Mesothelial cell of epicardium (in vitro differentiated cells): ENCODE measurements at regions not wholly inside any gene's neighbourhood (a gene's known extent, or its start where the extent isn't known, plus 50 kb on each side); places are given as distances from the start of the nearest gene placed in this dataset.

Experiments used
- DNase-seq, 2 experiments: peaks; one replicate each; pipeline ENCODE4 v3.0.0; 2021; ENCODE audit warnings: low spot score in 2 of 2; ENCODE audit not compliant: unreplicated experiment in 2 of 2
- H3K27ac Mint-ChIP-seq: 2 replicates; pipeline ENCODE4 v1.8.0; 2021; ENCODE audit warnings: mixed read lengths
- H3K27me3 Mint-ChIP-seq: 2 replicates; pipeline ENCODE4 v1.8.0; 2021; ENCODE audit warnings: low read depth, mixed read lengths
- H3K36me3 Mint-ChIP-seq: 2 replicates; pipeline ENCODE4 v1.8.0; 2021; ENCODE audit warnings: mixed read lengths
- H3K4me1 Mint-ChIP-seq: 2 replicates; pipeline ENCODE4 v1.8.0; 2021; ENCODE audit warnings: mixed read lengths
- H3K4me3 Mint-ChIP-seq: 2 replicates; pipeline ENCODE4 v1.8.0; 2021; ENCODE audit warnings: mild to moderate bottlenecking, moderate library complexity, mixed read lengths
- H3K9me3 Mint-ChIP-seq: 2 replicates; pipeline ENCODE4 v1.8.0; 2021; ENCODE audit warnings: mixed read lengths
- TF ChIP-seq, protein P1 (sequence below): fragments of 200-600 bp; sonication (generic); IDR thresholded peaks from one replicate; pipeline ENCODE4 v1.5.0; 2021; ENCODE audit warnings: antibody characterized with exemption; ENCODE audit not compliant: unreplicated experiment

GRCh38 chr2:36223259-36223658 lies 132.3 kb upstream of the CRIM1 start:
- no peak for DNase-seq
- no peaks in the 10 kb centered on the region for H3K36me3 Mint-ChIP-seq
- H3K4me1 Mint-ChIP-seq = no peaks in the 10 kb centered on the region
- H3K4me3 Mint-ChIP-seq = no peak overlapping the region
- no peak overlapping the region for H3K27ac Mint-ChIP-seq
- TF ChIP-seq, protein P1, sequence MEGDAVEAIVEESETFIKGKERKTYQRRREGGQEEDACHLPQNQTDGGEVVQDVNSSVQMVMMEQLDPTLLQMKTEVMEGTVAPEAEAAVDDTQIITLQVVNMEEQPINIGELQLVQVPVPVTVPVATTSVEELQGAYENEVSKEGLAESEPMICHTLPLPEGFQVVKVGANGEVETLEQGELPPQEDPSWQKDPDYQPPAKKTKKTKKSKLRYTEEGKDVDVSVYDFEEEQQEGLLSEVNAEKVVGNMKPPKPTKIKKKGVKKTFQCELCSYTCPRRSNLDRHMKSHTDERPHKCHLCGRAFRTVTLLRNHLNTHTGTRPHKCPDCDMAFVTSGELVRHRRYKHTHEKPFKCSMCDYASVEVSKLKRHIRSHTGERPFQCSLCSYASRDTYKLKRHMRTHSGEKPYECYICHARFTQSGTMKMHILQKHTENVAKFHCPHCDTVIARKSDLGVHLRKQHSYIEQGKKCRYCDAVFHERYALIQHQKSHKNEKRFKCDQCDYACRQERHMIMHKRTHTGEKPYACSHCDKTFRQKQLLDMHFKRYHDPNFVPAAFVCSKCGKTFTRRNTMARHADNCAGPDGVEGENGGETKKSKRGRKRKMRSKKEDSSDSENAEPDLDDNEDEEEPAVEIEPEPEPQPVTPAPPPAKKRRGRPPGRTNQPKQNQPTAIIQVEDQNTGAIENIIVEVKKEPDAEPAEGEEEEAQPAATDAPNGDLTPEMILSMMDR = no peak
- H3K9me3 Mint-ChIP-seq = peaks cover 8% of the 10 kb centered on the region
- H3K27me3 Mint-ChIP-seq = no peaks in the 10 kb centered on the region

GRCh38 chr2:36222485-36222884 lies 133.1 kb upstream of the CRIM1 start:
- DNase-seq = no peak
- Mint-ChIP-seq H3K27me3 (no peaks in the 10 kb centered on the region), H3K9me3 (peaks cover 7% of the 10 kb centered on the region), H3K4me1 (no peaks in the 10 kb centered on the region), H3K27ac (no peak overlapping the region), H3K36me3 (no peaks in the 10 kb centered on the region), H3K4me3 (no peak overlapping the region)
- TF ChIP-seq, protein P1 = no peak

DNA sequence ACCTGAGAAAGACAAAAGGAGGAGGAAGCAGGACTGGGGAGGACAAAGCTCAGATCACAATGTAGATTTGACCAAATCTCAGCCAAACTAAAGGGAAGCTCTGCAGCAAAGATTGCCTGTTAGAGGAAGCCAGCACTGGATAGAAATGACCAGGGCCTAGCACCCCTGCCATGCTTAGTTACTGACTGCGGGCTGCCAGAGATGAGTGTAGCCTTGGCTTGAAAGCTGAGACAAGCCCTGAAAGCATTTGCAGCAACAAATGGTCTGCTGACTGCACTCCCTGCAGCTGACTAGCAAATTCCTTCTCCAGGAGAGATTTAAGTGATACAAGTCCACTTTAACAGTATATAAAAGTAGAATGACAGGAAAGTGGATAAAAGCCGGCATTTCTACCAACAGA lies 140.9 kb upstream of the CRIM1 start:
- Mint-ChIP-seq H3K27me3 (no peaks in the 10 kb centered on the region), H3K4me1 (peaks cover 4% of the 10 kb centered on the region), H3K27ac (no peak overlapping the region), H3K36me3 (no peaks in the 10 kb centered on the region), H3K9me3 (peaks cover 6% of the 10 kb centered on the region), H3K4me3 (no peak overlapping the region)
- TF ChIP-seq, protein P1 = no peak
- no peak for DNase-seq

- no peak overlapping the region for H3K27ac Mint-ChIP-seq
- peaks cover 10% of the 10 kb centered on the region for H3K9me3 Mint-ChIP-seq
- TF ChIP-seq, protein P1 = no peak
- DNase-seq = no peak
- H3K36me3 Mint-ChIP-seq = no peaks in the 10 kb centered on the region
- H3K4me1 Mint-ChIP-seq = no peaks in the 10 kb centered on the region
- peaks cover 2% of the 10 kb centered on the region for H3K27me3 Mint-ChIP-seq
- no peak overlapping the region for H3K4me3 Mint-ChIP-seq
Measured at GRCh38 chr2:36203366-36203765, 152.2 kb upstream of the CRIM1 start.

DNA sequence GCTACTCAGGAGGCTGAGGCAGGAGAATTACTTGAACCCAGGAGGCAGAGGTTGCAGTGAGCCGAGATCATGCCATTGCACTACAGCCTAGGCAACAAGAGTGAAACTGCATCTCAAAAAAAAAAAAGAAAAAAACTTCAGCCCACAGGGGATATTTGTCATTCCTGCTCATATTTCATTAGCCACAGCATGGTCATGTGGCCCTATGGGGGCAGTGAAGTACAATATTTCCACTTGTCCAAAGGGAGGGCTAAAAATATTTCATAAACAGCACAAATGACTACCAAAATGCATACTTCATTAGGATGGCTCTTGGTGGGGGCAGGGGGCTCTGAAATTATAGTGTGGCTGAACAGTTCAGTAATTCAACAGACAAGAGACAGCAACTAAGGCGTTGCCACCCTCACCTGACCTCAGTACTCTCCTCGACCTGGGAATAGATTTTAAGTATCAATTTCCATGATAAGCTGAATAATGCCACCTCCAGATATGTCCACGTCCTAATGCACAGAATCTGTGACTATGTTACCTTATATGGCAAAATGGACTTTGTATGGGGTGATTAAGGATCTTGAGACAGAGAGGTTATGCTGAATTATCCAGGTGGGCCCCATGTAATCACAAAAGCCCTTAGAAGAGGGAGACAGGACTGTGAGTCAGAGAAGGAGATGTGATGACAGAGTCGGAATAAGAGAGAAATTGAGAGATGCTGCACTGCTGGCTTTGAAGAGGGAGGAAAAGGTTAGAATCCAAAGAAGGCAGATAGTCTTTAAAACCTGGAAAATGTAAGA lies 158.2 kb upstream of the CRIM1 start:
- H3K4me1 Mint-ChIP-seq = peaks cover 14% of the 10 kb centered on the region
- no peak overlapping the region for H3K4me3 Mint-ChIP-seq
- no peaks in the 10 kb centered on the region for H3K36me3 Mint-ChIP-seq
- H3K9me3 Mint-ChIP-seq = peaks cover 7% of the 10 kb centered on the region
- no peak overlapping the region for H3K27ac Mint-ChIP-seq
- peaks cover 9% of the 10 kb centered on the region for H3K27me3 Mint-ChIP-seq
- TF ChIP-seq, protein P1 = no peak
- DNase-seq = no peak
